UCSD-AML1 (cell line): ENCODE measurements at regions not wholly inside any gene's neighbourhood (a gene's known extent, or its start where the extent isn't known, plus 50 kb on each side); places are given as distances from the start of the nearest gene placed in this dataset.
A peak's percentile ranks its signal among the peaks of the same experiment; 100 is the strongest.

Source experiments
- DNase-seq: peaks from one replicate; lab custom pipeline; 2025; ENCODE audit not compliant: unreplicated experiment; lab: John Stamatoyannopoulos, UW

GRCh38 chr16:79337906-79338305, 262.6 kb downstream of the MAF start:
- no peak for DNase-seq

DNA sequence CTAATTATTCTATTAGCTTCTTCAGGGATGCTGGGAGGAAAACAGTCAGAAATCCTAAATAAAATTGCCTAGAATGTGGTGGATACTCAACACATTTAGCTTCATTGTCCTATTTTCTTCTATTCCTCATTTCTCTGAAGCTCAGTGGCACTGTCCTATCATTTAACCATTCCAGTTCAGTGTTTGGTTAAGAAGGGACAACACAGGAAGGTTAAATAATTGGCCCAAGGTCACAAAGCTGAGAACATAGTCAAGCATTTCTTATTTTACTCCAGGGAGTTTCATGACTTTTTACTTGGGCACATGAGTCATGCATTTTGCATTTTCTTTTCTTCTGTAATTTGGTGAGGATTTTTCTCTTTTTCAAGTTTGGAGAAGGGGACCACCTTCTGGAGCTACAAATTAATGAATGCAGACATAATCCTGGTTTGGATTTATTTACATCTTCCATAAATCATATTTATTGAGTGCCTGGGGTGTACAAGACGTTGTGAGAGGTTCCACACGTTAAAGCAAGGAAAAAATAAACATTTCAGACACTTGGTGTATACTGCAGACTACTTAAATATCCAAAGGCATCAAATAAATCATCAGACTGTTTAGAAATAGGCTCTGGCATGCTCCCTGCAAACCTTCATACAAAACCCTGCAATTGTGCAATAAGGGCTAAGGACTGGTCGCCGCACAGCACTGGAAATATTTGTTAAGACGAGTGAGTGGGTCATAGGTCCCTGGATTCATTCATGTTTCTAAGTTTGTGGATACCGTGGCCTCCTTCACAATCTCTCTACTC, 263.9 kb downstream of the MAF start:
- no peak for DNase-seq

- peak; percentile 17 for DNase-seq
Observed at GRCh38 chr16:79334127-79334526, 266.4 kb downstream of the MAF start.

DNA sequence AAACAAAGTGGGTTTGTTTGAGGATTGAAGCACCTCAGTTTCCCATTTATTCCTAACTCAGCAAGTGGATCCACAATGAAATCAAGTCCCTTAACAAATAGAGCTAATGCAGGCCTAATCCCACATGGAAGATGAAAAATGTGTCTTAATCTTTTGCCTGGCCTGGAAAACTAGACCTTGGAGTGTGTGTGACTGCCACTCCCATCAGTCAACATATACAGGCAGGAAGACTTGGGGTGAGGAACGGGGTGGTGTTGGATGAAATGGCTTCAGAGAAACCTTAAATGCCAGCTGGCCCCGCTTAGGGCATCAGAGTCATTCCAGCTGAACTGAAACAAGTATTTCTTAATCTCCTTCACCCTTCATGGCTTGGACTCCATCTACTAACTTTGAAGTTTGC, 269.5 kb downstream of the MAF start:
- no peak for DNase-seq

DNA sequence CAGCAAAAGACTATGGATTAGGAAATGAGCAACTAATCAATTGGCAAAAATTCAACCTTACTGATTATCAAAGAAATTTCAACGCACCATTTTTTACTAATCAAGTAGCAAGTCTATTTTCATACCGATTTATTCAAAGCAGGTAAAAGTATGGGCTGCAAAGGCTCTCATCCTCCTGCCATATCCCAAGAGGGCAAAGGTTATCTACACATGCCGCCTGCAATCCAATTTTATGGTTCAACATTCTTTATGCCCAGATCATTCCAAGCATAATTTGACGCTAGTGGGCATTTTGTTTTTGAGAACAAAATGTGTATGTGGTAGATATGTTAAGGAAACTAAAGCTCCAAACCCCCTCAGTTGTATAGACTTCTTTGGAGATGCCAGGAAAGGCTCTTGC, 270.6 kb downstream of the MAF start:
- no peak for DNase-seq

DNA sequence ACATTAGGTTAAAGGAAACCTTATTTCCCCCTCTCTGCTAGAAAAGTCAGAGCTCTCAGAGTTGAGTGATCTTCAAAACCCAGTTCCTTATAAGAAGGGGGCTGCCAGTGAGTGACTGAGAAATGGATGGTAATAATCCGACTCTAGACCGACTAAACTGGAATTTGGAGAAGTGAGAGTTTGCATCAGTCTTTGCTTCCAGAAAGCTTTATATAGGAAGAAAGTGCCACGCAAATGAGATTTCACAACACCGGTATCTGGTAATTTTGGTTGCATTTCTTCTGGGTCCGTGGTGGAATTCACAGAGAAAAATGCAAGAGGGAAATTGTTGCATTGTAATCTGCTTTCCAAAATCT, 271.4 kb downstream of the MAF start:
- DNase-seq, result no peak

- DNase-seq, result no peak
Observed at GRCh38 chr16:79328402-79329165, 272.0 kb downstream of the MAF start.

DNA sequence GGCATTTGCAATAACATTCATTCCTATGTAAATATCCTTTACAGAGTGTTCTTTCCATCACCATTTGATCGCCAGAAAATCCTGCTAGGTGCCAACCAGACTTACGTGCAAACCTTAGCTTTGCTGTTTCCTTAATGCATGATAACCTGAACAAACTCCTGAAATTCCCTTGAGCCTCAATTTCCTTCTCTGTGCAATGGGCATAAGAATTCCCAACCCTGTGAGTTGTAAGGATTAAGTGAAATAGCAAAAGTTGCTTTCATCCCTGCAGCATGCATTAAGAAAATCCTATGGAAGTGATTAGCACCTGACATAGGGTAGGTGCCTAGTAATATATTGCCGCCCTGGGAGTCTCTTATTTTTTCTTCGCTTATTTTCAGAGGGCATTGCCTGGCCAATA, 272.7 kb downstream of the MAF start:
- no peak for DNase-seq

DNA sequence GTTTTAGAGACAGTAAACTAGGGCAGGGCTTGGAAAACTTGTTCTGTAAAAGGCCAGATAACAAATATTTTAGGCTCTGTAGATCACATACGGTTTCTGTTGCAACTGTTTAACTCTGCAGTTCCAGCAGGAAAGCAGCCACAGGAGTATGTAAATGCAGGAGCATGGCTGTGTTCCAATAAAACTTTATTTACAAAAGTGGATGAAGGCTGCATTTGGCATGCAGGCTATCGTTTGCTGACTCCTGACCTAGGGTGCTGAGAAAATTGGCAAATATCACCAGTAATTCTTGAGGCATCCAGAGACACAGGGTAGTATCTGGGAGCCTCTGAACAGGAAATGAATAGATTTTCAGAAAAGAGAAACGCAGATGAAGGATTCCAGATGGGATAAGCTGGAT, 274.0 kb downstream of the MAF start:
- DNase-seq, result no peak

DNA sequence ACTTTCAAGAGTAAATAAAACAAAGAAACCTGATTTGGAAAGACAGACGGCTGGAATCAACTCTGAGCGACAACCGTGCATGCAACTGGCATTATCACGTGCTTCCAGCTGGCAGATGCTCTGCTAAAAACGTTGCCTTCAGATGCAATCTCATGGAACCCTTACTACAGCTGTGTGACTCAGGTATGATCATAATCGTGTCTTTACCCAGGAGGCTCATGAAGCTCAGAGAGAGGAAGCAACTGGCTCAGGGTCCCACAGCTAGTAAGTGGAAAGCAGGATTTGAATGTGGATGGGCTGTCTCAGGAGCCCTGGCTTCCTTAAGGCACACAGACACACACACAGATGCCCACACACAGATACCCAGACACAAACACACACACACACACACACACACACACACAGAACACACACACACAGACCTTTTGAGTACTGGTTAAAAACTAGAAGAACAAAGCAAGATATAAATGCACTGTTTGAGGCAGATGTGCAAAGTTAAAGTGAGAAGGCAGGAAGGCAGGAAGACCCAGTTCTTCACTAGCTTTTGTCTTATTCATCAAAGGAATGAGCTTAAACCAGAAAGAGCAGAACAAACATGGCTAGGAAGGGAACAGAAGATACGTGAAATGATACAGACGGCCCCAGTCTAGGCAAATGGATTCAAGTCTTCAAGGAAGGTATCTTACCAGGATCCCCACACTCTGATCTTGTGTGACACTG, 275.2 kb downstream of the MAF start:
- no peak for DNase-seq

GRCh38 chr16:79320956-79321355, 279.6 kb downstream of the MAF start:
- DNase-seq, result no peak

GRCh38 chr16:79318143-79318899, 282.2 kb downstream of the MAF start:
- no peak for DNase-seq

DNA sequence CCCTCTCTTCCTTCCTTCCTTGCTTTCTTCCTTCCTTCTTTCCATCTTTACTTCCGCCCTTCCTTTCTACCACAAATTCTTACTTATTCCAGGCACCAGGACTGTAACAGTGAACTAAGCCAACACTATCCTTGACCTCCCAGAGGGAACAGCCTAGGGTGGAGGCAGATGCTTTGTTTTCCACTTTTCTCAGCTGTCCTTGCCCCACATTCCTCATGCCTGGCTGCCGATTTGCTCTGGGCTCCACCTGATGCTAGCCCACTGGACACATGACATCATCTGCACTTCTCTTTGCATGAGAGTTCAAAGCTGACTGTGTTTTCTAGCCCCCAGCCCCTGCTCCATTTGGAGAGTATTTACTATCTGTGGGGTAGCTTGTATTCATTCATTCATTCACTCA, 283.0 kb downstream of the MAF start:
- no peak for DNase-seq

- no peak for DNase-seq
Observed at GRCh38 chr16:79317026-79317425, 283.5 kb downstream of the MAF start.

- no peak for DNase-seq
Observed at GRCh38 chr16:79316004-79316458, 284.5 kb downstream of the MAF start.

- DNase-seq, result no peak
Observed at GRCh38 chr16:79312502-79312901, 288.0 kb downstream of the MAF start.

DNA sequence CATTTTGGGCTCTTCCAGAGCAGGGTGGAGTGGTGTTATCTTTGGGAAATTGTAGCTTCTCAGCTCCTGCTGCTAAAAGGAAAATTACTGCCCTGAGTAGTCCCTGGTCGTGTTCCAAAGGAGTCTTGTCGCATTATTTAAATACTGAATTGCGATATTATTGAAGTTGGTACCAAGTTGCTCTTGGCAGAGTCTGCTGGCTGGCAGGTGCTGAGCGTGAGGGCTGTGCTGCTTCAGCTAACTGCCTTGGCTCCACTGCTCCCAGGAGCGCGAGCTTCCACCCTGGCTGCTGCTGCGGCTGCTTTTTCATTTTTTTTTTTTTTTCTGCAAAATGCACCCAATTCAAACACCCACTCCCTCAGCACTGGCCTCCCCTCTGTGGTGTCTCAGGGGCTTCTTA, 289.8 kb downstream of the MAF start:
- no peak for DNase-seq

- no peak for DNase-seq
Observed at GRCh38 chr16:79309606-79310005, 290.9 kb downstream of the MAF start.

DNA sequence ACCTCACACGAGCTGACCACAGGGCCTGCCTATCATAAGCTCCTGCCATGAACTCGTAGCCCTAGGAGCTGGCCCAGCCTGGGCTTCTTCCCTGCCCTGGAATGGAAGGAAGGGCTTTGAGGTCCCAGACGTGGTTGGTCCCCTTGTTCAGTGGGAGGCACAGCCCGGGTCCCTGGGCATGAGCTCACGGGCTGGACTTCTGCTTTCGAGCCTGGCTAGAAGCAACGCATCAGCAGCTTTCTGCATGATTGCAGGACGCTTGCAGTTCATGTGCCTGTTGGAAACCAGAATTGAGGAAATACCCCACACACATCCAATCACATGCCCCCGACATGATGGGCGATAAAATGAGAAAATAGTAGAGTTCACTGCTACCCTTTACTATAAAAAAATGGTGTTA, 293.3 kb downstream of the MAF start:
- no peak for DNase-seq

DNA sequence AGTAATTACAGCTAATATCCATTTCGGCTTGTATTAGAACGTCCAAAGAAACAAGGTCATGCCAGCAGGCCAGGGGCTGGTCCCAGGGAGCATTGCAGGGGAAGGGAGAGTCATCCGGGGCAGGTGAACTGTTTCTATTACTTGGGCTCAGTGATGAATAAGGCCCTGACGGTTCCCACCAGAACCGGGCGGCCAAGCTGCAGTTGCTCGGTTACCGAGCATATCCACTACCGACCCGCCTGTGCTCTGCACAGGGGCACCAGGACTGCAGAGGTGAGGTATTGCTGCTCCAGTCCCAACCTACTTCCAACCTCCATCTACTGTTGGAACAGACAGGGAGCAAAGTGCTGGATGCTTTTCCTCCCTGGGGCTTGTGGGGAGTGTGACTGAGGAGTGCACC, 295.5 kb downstream of the MAF start:
- DNase-seq, result no peak

GRCh38 chr16:79303959-79304387, 296.6 kb downstream of the MAF start:
- DNase-seq, result no peak
